HL-60/S4 treated with phorbol 12-myristate 13-acetate at 8.2 ng/mL for 4 days and 3 days (cell line): ENCODE measurements at regions not wholly inside any gene's neighbourhood (a gene's known extent, or its start where the extent isn't known, plus 50 kb on each side); places are given as distances from the start of the nearest gene placed in this dataset.

Experiments
- in situ Hi-C: fragments of 300-500 bp; cut with MboI; formaldehyde crosslinking; loops from 2 replicates; pipeline ENCODE4 v1.15.0; 2022; ENCODE audit warnings: low sequenced_read_pairs

DNA sequence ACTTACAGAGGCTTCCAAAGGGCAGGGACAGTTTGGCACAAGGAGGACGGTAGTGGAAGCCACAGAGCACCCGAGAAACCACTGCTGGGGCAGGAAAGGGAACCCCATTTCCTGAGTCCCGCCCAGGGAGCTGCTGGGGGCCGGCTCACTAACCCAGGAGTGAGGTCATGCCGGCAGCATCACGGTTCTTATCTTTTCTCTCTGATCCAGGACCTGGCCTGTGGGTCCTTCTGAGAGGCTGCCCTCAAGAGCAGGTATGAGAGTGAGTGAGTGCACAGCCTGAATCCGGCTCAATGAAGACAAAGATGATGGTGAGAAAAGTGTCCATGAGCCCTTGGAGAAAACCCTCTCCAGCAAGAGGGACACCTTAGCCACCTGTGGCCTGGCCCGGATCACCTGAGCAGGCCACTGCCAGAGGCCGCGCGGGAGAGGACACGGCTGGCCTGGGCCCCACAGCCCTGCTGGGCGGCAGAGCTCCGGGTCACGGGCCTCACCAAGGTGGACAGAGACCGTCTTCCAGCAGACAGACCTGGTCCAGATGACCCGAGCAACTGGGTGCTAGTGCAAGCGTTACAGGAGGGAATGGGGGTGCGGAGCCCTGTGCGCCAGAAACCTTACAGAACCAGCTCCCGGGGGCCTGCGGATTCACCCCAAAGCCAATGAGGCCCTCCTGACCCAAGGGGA is 94.9 kb downstream of the RIPK4 start:
- in situ Hi-C loops: no loop called here

DNA sequence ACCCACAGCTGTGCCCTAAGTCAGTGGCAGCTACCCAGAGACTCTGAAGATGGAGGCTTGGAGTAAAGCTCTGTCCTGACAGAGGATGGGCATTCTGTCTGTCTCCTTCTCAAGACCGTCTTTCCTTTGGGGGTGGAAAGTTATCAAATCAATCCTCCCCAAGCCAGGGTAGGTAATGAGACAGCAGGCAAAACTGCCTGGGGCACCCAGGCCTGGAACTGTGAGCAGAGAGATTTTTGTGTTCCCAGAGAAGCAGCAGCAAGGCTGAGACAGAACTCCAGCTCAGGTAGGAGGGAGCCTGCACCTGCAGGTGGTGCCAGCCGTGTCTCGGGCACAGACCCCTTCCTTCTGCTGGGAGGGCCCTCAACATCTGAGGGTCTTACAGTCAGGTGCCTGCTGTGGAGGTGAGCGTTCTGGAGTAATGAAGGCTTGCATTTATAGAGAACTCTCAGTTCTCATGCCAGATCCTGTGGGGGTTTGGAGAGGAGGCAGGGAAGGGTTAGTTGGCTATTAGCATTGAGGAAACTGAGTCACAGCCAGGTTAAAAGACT is 95.6 kb downstream of the RIPK4 start:
- in situ Hi-C loops: no loop called here

DNA sequence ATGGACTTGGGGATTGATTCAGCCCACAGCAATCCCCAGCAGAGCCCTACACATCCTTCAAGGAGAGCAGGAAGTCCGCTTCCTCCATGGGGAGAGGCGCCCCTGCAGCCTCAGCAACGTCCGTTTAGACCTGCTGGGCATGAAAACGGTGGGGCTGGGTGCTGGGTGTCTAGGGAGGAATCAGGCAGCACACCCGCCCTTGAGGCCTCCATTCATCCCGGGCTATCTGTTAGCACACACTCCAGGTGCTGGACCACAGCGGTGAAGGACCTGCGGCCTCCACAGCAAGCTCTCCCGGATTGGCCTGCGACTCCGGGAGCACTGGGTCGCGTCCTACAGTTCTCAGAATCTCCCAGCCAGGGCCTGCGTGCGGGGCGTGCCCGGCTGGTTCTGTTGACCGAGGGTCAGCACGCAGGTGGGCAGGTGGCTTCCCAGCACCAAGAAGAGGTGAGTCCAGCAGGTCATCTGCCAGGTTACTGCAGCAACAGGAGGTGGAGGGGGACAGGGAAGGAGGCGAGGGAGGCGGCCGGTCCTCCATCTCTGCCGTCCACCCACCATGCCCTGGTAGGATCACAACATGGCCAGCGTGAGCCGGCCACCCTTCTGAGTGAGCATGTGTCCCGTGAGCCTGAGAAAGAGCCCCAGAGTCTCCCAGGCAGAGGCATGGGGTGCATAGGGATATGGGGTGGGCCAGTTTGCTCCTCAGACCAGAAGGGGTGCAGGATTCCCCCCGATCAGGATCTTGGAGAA is 96.6 kb downstream of the RIPK4 start:
- in situ Hi-C loops: no loop called here

DNA sequence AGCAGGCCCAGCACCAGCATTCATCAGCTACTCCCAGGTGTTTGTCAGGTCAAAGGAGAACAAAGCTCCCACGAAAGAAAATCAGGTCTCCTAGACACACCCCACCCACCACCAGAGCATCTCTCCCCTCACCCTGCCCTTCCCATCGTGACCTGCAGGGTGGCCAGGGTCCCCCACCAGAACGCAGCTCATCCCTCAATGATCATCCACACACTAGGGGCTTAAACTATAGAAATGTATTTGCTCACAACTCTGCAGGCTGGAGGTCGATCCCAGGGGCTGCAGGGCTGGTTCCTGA is 97.4 kb downstream of the RIPK4 start:
- in situ Hi-C loops: no loop called here

DNA sequence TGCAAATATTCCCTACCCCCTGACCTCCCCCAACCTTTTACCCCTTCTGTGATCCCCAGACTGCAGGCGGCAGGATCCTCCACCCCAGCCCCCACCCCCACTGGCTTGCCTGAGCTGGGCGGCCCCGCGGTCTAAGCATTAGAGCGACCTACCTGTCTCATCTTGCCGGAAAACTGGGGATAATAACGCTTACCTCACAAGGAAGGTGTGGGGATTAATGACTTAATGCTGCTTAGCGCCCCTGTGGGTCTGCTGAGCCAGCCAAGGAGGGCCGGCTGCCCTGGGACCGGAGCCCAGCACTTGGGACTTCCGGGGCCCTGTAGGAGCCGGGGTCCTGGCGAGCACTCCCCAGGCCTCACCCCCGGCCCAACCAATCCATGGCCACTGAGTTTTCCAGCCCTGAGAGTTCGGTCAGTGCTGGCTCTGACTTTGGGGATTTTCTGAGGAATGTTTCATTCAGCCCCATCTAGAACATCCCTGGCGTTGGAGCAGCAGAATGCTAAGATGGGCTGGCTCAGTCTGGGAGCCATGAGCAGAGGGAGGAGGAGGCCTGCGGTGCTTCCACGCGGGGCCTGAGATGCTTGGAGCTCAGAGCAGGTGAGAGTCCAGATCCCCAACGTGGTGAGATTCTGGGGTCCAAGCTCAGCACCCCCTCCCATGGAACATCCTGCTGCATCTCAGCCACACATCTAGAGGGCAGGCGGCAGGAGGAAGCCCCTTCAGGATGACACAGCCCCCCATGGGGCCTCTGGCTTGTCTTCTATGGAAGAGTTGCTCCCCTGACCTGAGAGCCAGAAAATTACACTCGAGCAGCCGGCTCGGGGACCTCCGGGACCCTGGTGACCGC is 97.9 kb downstream of the RIPK4 start:
- in situ Hi-C loops: no loop called here

DNA sequence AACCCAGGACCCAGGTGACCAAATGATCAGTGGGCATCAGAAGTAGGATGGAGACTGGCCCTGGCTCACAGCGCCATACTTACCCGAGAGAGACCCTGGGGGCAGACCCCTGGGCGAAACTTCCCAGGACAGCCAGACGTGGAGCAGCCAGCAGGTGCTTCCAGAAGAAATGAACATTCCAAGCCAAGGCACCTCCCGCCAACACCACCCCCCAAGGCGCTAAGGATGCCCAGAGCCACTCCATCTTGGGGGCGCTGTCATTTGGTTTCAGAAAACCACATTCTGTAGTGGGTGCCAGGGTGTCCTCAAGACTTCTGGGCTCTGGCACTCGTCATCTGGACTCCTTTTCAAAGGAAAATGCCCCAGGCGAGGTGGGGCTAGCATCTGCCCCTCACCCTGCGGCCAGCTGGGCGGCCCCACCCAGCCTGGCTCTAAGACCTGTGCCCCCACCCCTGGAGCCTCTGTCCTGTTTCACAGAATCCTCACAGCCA is 98.8 kb downstream of the RIPK4 start:
- in situ Hi-C loops: no loop called here

DNA sequence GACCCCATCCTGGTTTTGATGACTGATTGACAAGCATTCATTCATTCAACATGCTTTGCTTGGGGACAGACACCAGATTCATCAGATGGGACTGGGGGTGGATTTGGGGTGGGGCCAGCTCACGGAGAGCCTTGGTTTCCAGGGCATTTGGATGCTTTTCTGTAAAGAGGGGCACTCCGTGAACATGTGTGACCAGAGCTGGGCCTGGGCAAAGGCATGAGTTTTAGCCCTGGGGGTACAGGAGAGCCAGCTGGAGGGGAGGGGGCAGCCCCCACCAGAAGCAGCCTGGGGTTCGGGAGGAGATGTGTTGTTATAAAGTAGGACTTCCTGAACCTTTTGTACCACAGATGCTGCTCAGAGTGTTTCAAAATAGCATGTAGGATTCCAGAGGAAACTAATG is 99.7 kb downstream of the RIPK4 start:
- in situ Hi-C loops: no loop called here

DNA sequence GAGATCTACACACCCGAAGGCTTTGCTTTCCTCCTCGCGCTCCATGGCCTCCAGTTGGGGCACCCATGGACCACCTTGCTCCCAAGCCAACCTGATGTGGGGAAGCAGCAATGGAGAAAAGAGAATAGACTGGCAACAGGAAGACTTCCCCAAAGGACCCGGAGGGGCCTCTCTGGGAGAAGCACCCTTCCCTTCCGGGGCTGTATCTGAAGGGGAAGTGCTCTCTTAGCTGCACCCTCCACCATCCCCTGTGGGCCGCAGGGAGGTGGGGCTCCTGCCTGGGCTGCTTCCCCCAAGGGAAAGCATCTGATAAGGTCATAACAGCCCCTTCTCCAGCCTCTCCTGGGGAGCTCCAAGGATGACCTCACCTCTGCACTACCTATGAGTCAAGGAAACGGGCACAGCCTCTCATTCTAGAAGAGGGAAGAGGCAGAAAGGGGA is 100.2 kb downstream of the RIPK4 start:
- in situ Hi-C loops: no loop called here

DNA sequence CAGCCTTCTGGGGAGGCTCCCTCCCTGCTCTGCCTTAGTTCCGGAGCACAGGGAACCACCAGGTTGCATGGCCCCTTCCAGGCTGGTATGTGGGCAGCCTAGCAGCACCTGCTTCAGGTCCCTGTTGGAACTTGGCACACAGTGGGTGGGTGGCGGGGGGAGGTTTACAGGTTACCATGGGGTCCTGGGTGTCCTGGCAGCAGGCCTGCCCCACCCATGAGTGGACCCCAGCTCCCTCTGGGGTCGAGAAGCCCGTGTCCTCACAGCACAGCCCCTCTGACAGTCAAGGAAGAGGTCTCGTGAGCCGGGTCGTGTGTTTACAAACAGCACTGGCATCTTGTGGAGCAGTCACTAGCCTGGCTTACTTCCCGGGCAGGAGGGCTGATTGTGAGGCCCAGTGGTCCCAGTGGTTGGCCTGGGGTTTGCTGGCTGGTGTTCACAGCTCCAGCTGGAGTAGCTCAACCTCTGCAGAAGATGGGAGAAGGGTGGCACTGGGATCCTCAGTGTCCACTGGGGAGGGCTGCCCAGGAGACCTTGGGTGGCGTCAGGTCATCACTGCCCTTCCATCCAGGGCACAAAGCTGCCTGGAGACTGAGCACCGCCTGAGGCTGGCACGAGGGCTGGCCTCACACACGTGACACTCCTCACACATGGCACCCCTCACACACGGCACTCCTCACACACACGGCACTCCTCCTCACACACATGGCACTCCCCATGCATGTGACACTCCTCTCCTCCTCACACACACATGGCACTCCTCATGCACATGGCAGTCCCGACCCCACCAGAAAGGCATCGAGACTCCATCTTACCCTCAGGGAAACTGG is 100.9 kb downstream of the RIPK4 start:
- in situ Hi-C loops: no loop called here

DNA sequence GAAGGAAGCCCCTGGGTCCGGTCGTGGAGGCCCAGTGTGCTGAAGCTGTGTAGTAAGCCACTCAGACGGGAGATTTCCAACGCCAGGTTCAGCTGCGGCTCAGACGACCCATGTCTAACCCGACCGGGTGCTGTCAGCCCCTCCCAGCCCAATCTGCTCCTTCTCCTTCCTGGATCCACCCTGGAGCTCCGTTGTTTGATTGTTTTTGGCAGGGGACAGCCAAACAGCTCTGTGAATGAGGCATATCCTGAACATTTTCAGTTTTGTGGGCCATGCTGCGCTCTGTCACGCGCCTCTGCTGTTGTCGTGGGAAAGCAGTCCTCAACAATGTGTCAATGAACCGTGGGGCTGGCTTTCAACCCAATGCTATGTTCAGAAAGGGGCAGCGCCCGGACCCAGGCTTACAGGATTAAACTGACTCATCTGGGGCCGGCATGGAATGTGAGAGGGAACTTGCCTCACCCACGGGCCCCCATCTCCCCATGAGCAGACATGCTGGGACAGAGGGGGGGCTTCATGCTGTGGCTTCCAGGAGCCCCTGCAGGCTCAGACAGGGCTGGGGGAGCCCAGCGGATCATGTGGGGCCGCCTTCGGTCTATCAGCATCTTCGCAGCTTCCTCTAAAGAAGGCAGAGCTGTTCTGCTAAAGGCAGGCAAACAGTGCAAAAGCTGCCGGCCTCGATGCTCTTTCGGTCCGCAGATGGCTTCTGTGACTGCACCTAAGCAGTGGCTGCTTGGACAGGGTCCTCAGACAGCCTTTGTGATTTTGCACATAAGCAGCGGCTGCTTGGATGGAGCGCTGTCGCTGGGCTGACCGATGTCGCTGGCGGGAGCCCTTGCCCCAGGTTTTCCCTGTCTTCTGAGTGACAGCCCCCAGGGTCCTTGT is 101.7 kb downstream of the RIPK4 start:
- in situ Hi-C loops: no loop called here

DNA sequence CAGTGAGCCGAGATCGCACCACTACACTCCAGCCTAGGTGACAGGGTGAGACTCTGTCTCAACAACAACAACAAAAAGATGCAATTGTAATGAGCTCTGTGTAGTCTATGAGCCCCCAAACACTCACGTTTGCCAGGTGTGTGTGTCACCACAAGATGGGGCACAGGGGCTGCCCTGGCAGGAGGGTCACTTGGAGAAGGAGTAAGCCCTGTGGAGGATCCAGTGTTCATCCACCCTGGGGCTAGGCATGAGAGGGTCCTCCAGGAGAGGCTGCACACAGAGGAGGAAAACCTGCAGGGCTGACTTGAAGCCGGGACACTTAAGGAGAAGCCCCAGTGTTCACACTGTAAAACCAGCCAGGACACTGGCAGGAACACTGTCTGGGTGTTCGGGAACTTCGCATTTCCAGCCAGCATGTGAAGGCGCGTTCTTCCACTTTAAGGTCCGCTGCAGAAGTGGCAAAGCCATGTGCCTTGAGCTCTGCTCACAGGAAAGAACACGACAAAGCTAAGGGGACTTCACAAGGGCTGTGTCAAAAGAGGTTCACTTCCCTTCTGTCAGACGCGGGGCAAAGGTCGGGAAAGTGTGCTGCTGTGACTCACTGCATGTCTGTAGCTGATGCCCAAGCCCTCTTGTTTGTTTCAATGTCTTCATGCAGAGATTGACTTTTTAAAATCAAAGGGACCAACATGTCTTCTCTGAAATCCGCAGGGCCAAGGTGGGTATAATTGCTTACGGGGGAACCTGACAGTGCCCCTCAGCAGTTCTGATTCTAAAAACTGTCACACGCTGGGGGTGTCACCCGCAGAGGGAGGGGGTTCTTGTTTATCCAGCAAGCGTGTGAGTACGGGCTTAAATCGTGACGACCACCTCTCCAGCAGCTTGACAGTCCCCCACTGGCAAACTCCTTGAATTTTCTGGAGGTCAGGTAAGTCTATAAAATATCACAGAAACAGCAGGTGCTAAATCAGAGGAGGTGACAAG is 102.8 kb downstream of the RIPK4 start:
- in situ Hi-C loops: no loop called here

DNA sequence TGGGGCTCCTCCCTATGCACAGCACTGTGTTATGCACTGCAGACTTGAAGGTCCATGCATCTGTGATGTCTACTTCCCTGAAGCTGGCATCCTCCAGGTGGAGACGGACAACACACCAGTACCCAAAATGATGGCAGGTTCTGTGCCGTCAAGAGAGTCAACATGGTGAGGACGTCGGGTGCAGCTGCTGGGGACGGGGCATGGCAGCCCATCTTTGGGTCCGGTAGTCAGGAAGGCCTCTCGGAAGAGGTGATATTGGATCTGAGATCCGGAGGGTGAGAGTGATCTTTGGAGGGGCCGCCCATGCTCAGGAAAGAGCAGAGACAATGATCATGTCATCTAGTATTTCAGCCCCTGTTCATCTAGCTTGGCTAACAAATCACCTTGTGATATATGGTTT is 104.1 kb downstream of the RIPK4 start:
- in situ Hi-C loops: no loop called here

DNA sequence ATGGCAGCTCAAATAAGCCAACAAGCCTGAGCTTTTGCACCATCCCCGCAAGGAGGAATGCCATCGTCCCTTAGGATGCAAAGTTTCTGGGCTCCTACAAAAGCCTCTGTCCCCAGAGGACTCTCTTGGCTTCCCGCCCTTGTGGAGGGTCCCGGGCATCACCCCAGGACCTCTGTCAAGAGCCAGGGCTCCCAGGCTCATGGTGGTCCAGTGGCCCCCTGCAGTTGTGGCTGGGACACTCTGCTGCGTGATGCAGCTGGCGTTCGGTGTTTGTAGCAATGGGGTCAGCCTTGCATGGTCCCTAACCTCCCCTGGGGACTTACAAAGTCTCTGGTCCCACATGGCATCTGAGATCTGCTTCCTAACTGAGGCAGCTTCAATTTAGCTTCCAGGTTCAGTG is 104.7 kb downstream of the RIPK4 start:
- in situ Hi-C loops: no loop called here

DNA sequence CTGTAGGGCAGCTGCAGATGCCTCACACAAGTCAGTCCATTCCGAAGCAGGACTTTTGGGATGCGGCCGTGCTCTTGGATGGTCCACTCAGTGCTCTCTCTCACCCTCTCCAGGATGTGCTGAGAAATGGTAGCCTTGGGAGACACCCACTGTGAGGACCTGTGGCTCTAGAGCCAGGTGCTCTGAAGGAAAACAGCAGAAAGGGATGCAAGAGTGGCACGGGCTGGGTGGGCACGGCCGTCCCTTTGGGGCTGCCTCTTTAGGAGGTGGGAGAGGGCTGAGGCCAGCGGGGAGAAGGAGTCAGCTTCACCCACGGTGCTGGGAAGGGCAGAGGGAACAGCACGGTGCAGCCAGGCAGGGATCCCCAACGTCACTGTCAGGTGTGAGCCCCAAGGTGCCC is 106.1 kb downstream of the RIPK4 start:
- in situ Hi-C loops: no loop called here

DNA sequence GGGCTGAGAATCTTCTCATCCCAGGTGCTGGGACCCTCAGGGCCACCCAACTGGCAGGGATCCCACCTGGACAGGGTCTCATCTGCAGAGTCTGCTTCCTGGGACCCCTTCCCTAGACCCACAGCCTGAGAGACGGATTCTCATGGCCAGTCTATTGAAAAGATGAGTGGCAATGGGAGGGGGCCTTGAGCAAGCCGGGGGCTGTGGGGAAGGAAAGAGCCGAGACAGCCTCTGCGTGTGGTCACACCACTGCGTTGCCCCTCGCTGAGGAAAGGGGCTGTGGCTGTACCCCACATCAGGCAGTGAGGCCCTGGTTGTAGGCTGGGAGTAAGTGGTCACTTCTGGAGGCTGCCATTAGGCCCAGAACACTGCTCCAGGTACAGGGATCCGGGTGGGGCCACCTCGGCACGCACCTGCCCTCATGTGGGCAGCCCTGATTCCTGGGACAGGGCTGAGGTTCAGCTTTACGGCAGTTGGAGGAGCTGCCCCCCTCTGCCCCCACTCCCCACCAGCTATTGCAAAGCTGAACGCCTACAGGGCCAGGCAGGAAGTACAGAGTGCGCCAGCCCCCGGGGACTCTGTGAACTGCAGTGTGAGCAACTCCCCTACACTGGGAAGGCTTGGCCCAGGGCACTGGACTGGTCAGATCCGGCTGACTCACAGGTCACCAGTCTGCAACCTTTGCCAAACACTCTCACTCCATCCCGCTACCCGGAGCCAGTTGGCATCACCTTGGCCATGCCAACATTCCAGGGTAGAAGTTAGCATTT is 106.9 kb downstream of the RIPK4 start:
- in situ Hi-C loops: no loop called here

DNA sequence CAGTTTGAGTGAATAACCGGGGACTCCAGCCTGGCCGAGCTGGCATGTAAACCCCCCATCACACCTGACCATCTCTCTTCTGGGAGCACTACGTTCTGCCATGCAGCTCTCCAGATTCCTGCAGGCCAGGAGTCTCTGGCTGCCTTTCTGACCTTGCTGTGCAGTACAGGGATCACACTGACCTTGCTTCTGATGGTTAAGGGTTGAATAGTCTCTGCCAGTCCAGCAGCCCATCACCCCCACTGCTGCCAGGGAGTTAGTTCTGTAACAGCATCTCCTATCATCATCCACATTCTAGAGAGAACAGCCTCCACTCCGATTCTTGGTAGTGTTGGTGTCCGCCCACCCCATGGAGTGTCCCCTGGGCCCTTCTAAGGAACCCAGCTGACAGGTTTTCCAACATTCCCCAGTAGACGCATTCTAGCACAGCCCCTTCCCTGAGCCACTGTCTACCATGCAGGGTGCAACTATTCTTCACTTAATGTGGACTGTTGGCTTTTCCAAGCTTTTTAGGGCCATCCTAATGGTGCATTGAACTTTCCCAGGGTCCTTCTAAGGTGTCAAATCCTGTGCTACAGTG is 109.8 kb downstream of the RIPK4 start:
- in situ Hi-C loops: no loop called here

DNA sequence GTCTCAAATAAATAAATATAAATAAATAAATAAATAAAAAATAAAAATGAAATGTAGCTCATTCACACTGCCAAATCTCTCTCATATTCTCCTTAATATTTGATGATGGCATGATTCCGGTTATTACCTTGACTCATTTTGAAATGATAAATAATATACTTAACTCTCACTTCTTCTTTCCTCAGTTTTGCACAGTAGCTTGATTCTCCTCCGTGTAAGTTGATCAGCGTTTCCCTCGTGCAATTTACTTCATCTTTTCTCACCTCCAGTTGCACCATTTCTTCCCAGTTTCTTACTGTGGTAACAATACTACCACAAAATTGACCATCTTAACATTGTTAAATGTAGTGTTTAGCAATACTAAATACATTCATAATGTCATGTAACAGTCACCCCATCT is 111.6 kb downstream of the RIPK4 start:
- in situ Hi-C loops: no loop called here
